Activated CD8-positive, alpha-beta memory T cell treated with anti-CD3 and anti-CD28 coated beads, Interleukin-2, amount 50 U/mL, for 24 hours (primary cell): ENCODE measurements at regions not wholly inside any gene's neighbourhood (a gene's known extent, or its start where the extent isn't known, plus 50 kb on each side); places are given as distances from the start of the nearest gene placed in this dataset.
"Not testable (repeated sequence)": the region's sequence is repeated elsewhere in the genome, so short reads cannot be mapped to it uniquely, and the experiment has no call there.

Source experiments
- DNase-seq: peaks from one replicate; pipeline ENCODE4 v3.0.0-alpha.2; 2020; ENCODE audit errors: extremely low read depth

GRCh38 chr2:219832904-219833303 lies 205.5 kb downstream of the SLC4A3 start:
- no peak for DNase-seq

GRCh38 chr2:219835493-219835892 lies 208.1 kb downstream of the SLC4A3 start:
- no peak for DNase-seq

- no peak for DNase-seq
These were observed 209.3 kb downstream of the SLC4A3 start for GRCh38 chr2:219836647-219837177.

GRCh38 chr2:219844401-219845091 lies 217.1 kb downstream of the SLC4A3 start:
- no peak for DNase-seq

GRCh38 chr2:219848882-219849281 lies 221.5 kb downstream of the SLC4A3 start:
- no peak for DNase-seq

GRCh38 chr2:219851169-219851568 lies 223.7 kb downstream of the SLC4A3 start:
- DNase-seq = no peak

- no peak for DNase-seq
These were observed 224.5 kb downstream of the SLC4A3 start for GRCh38 chr2:219851801-219852481.

GRCh38 chr2:219852626-219853025 lies 225.2 kb downstream of the SLC4A3 start:
- DNase-seq = no peak

GRCh38 chr2:219856602-219857001 lies 229.2 kb downstream of the SLC4A3 start:
- DNase-seq = no peak

GRCh38 chr2:219857751-219858150 lies 230.3 kb downstream of the SLC4A3 start:
- no peak for DNase-seq

- DNase-seq = no peak
These were observed 233.9 kb downstream of the SLC4A3 start for GRCh38 chr2:219861307-219861706.

GRCh38 chr2:219864154-219864553 lies 236.7 kb downstream of the SLC4A3 start:
- DNase-seq = no peak

- DNase-seq = no peak
These were observed 241.2 kb downstream of the SLC4A3 start for GRCh38 chr2:219868635-219869034.

GRCh38 chr2:219870041-219870440 lies 242.6 kb downstream of the SLC4A3 start:
- DNase-seq = no peak

- DNase-seq = no peak
These were observed 243.9 kb downstream of the SLC4A3 start for GRCh38 chr2:219871351-219871750.

- DNase-seq = no peak
These were observed 247.6 kb downstream of the SLC4A3 start for GRCh38 chr2:219875036-219875435.

GRCh38 chr2:219875986-219876385 lies 248.6 kb downstream of the SLC4A3 start:
- DNase-seq = not testable (repeated sequence)

- DNase-seq = no peak
These were observed 249.5 kb downstream of the SLC4A3 start for GRCh38 chr2:219876931-219877330.

GRCh38 chr2:219877728-219878127 lies 250.3 kb downstream of the SLC4A3 start:
- DNase-seq = no peak

- DNase-seq = no peak
These were observed 251.1 kb downstream of the SLC4A3 start for GRCh38 chr2:219878516-219878915.

GRCh38 chr2:219881851-219882250 lies 254.4 kb downstream of the SLC4A3 start:
- DNase-seq = no peak

GRCh38 chr2:219886615-219887014 lies 259.2 kb downstream of the SLC4A3 start:
- no peak for DNase-seq

- no peak for DNase-seq
These were observed 260.4 kb downstream of the SLC4A3 start for GRCh38 chr2:219887870-219888269.
